NCI-H2029 treated with DMSO at 0.1 percent for 48 hours (cell line): ENCODE measurements at regions not wholly inside any gene's neighbourhood (a gene's known extent, or its start where the extent isn't known, plus 50 kb on each side); places are given as distances from the start of the nearest gene placed in this dataset.

Experiments
- DNase-seq: peaks from one replicate; lab custom pipeline; 2025; lab: John Stamatoyannopoulos, UW

DNA sequence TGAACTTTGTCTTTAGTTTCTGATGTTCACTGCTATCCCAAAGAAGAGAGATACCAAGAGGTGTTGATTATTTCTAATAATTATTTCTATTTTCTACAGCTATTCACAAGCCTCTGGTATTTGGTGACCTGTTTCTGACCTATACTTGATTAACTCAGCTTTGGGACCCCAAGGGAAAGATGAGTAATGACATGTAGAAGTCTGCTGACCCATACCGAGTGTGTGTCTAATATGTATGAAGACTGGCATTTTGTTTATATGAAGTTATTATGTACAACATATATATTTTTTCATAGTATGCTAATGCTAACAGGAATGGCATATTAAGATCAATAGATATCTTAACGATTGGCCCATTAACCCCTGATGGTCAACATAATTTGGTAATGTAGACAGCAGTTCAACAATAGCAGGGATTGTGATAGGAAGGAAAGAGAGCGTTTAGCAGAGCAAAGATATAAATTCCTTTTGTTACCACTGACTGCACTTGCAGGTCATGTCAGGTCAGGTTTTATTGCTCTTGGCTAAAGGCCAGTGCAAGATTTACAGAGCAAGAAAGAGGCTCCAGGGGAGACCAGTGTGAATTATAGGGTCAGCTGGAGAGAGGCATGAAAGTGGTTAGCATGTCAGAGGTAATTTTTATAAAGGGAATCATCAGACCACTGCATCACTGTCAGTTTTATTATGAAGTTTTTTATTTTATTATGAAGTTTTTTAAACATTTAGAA, 94.7 kb upstream of the DIPK2B start:
- DNase-seq: no peak

- DNase-seq: no peak
These were observed 73.9 kb upstream of the DIPK2B start for GRCh38 chrX:45274576-45274975.

DNA sequence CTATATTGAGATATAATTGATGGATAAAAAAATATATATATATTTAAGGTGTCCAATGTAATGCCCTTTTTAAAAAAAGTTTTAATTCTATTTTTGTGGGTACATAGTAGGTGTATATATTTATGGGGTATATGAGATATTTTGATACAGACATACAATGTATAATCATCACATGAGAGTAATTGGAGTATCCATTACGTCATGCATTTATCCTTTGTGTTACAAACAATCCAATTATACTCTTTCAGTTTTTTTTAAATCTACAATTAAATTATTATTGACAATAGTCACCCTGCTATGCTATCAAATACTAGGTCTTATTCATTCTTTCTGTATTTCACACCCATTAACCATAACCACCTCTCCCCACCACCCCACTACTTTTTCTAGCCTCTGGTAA, 66.3 kb upstream of the DIPK2B start:
- DNase-seq: no peak

- no peak for DNase-seq
These were observed 65.8 kb upstream of the DIPK2B start for GRCh38 chrX:45266456-45266855.

- DNase-seq: no peak
These were observed 64.2 kb upstream of the DIPK2B start for GRCh38 chrX:45264865-45265264.

GRCh38 chrX:45261471-45261870, 60.8 kb upstream of the DIPK2B start:
- DNase-seq: no peak

DNA sequence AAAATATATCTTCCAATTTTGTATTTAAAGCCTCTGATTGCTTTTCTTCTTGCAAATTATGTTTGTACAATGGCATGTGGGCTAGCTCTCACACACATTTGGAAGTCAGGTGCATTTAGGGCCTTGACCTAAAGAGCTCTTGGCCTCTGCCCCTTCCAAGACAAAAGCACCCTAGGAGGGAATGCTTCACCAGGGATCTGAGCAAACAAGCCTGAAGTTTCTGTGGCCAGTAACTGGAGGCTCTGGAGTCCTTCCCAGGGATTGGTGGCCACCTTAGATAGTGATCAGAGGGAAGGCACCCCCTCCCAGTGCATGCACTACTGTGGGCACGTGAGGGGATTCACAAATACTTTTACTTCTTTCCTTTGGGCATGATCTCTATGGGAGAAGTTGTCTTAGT, 60.3 kb upstream of the DIPK2B start:
- DNase-seq: no peak

GRCh38 chrX:45258731-45259402, 58.2 kb upstream of the DIPK2B start:
- no peak for DNase-seq
